ENCODE measurements at regions not wholly inside any gene's neighbourhood (a gene's known extent, or its start where the extent isn't known, plus 50 kb on each side); places are given as distances from the start of the nearest gene placed in this dataset.

DNA sequence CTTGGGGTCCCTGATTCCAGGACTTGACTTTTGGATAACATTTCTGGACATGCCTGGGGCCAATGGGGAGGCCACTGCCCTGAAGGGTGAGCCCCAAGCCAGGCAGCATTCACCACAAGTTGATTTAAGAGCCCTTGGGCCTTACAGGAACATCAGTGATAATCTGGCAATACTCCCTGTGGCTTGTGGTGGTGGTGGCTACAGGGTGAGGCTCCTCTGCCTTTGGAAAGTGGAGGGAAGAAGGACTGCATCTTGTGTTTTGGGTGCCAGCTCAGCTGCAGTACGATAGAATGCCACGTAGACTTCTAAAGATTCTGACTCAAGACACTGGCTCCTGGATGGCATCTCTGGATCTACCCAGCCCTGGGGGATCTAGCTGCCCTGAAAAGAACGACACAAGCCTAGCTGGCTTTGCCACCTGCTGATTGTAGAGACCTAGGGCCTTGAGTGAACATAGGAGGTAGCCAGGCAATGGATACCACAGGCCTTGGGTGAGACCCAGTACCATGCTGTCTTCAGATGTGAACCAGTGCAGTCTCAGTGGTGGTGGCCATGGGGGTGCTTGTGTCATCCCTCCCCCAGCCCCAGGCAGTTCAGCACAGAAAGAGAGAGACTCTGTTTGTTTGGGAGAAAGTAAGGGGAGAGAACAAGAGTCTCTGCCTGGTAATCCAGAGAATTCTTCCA, 79.0 kb upstream of the DAP start:
- H4K8ac ChIP-seq (ENCODE audit: low read depth, low read length): no peak overlapping the region
- H3K23ac ChIP-seq (ENCODE audit: low read length): no peak overlapping the region
- no peak overlapping the region for H3K27ac ChIP-seq (ENCODE audit: low read depth, low read length)
- H3K36me3 ChIP-seq (ENCODE audit: control insufficient read depth, insufficient read depth, low read length): no peaks in the 10 kb centered on the region
- no peak overlapping the region for H2AK5ac ChIP-seq (ENCODE audit: low read length)
- H3K4ac ChIP-seq (ENCODE audit: low read depth, low read length): no peak overlapping the region
- DNase-seq: no peak
- no peak overlapping the region for H3K9ac ChIP-seq (ENCODE audit: low read length)
- no peak overlapping the region for H2BK5ac ChIP-seq (ENCODE audit: low read length)
- no peak overlapping the region for H4K5ac ChIP-seq (ENCODE audit: low read length)
- no peak overlapping the region for H3K18ac ChIP-seq (ENCODE audit: low read length)
- H3K4me3 ChIP-seq (ENCODE audit: low read length): no peak overlapping the region
- no CpG with 5 or more reads among the region's 3 CpGs for WGBS (ENCODE audit: extremely low coverage, insufficient coverage, low lambda C conversion rate)
- H3K4me2 ChIP-seq (ENCODE audit: low read length): no peak overlapping the region
- no peaks in the 10 kb centered on the region for H3K27me3 ChIP-seq (ENCODE audit: insufficient read depth, low read length, poor library complexity)
- H2BK120ac ChIP-seq (ENCODE audit: low read depth, low read length): no peak overlapping the region
- no peaks in the 10 kb centered on the region for H3K4me1 ChIP-seq (ENCODE audit: control insufficient read depth, low read depth, low read length)
- no peaks in the 10 kb centered on the region for H3K79me2 ChIP-seq (ENCODE audit: control insufficient read depth, insufficient read depth, low read length)
- H2BK15ac ChIP-seq (replicated peaks; ENCODE audit: low read depth): no peak overlapping the region
- H3K79me1 ChIP-seq (ENCODE audit: low read length): no peaks in the 10 kb centered on the region
- no peak overlapping the region for H3K56ac ChIP-seq (ENCODE audit: low read length)

DNA sequence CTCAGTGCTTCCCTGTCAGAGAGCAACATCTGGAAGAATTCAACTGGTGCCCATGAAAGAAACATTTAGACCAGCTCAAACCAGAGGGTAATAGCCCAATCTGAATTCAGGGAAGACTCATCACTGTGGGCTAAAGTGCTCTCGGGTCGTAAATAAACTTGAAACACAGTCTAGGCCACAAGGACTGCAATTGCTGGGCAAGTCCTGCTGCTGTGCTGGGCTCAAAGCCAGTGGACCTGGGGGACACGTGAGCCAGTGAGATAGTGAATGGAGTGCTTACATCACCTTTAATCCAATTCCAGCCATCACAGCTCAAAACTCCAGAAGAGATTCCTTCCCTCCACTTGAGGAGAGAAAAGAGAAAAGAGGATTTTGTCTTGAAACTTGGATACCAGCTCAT, 78.1 kb upstream of the DAP start:
- H3K4me1 ChIP-seq (ENCODE audit: control insufficient read depth, low read depth, low read length): no peaks in the 10 kb centered on the region
- DNase-seq: no peak
- H3K79me1 ChIP-seq (ENCODE audit: low read length): no peaks in the 10 kb centered on the region
- no peak overlapping the region for H3K9ac ChIP-seq (ENCODE audit: low read length)
- no peak overlapping the region for H2AK5ac ChIP-seq (ENCODE audit: low read length)
- H2BK120ac ChIP-seq (ENCODE audit: low read depth, low read length): no peak overlapping the region
- H3K27me3 ChIP-seq (ENCODE audit: insufficient read depth, low read length, poor library complexity): no peaks in the 10 kb centered on the region
- no peak overlapping the region for H3K56ac ChIP-seq (ENCODE audit: low read length)
- no peak overlapping the region for H4K8ac ChIP-seq (ENCODE audit: low read depth, low read length)
- H3K27ac ChIP-seq (ENCODE audit: low read depth, low read length): no peak overlapping the region
- no peaks in the 10 kb centered on the region for H3K79me2 ChIP-seq (ENCODE audit: control insufficient read depth, insufficient read depth, low read length)
- H3K4me3 ChIP-seq (ENCODE audit: low read length): no peak overlapping the region
- H2BK15ac ChIP-seq (replicated peaks; ENCODE audit: low read depth): no peak overlapping the region
- WGBS (ENCODE audit: extremely low coverage, insufficient coverage, low lambda C conversion rate): no CpG with 5 or more reads among the region's 3 CpGs
- H3K4me2 ChIP-seq (ENCODE audit: low read length): no peak overlapping the region
- H3K4ac ChIP-seq (ENCODE audit: low read depth, low read length): no peak overlapping the region
- no peak overlapping the region for H2BK5ac ChIP-seq (ENCODE audit: low read length)
- no peaks in the 10 kb centered on the region for H3K36me3 ChIP-seq (ENCODE audit: control insufficient read depth, insufficient read depth, low read length)
- H4K5ac ChIP-seq (ENCODE audit: low read length): no peak overlapping the region
- no peak overlapping the region for H3K23ac ChIP-seq (ENCODE audit: low read length)
- no peak overlapping the region for H3K18ac ChIP-seq (ENCODE audit: low read length)

DNA sequence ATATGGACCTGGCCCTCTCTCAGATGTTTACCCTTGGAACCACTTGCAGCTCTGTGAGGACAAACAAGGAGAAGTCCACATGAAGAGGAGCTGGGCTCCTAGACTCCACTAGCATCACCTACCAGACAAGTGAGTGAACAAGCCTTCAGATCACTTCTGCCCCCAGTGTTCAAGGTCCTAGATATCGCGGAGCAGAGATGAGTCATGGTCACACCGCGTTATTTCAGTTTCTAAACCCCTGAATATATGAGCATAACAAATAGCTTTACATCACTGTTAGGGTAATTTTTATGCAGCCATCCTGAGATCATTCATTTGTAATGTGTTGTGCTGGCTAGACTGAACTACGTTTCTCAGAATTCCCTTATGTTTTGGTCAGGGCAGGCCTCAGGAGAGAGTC, 77.0 kb upstream of the DAP start:
- H3K18ac ChIP-seq (ENCODE audit: low read length): no peak overlapping the region
- H2BK5ac ChIP-seq (ENCODE audit: low read length): no peak overlapping the region
- H3K56ac ChIP-seq (ENCODE audit: low read length): no peak overlapping the region
- H3K36me3 ChIP-seq (ENCODE audit: control insufficient read depth, insufficient read depth, low read length): no peaks in the 10 kb centered on the region
- WGBS (ENCODE audit: extremely low coverage, insufficient coverage, low lambda C conversion rate): no CpG with 5 or more reads among the region's 5 CpGs
- H3K79me2 ChIP-seq (ENCODE audit: control insufficient read depth, insufficient read depth, low read length): no peaks in the 10 kb centered on the region
- no peak overlapping the region for H4K5ac ChIP-seq (ENCODE audit: low read length)
- H3K27ac ChIP-seq (ENCODE audit: low read depth, low read length): no peak overlapping the region
- no peaks in the 10 kb centered on the region for H3K4me1 ChIP-seq (ENCODE audit: control insufficient read depth, low read depth, low read length)
- no peak for DNase-seq
- no peak overlapping the region for H3K4me3 ChIP-seq (ENCODE audit: low read length)
- no peaks in the 10 kb centered on the region for H3K27me3 ChIP-seq (ENCODE audit: insufficient read depth, low read length, poor library complexity)
- H3K9ac ChIP-seq (ENCODE audit: low read length): no peak overlapping the region
- H2BK120ac ChIP-seq (ENCODE audit: low read depth, low read length): no peak overlapping the region
- H4K8ac ChIP-seq (ENCODE audit: low read depth, low read length): no peak overlapping the region
- no peaks in the 10 kb centered on the region for H3K79me1 ChIP-seq (ENCODE audit: low read length)
- no peak overlapping the region for H3K4me2 ChIP-seq (ENCODE audit: low read length)
- no peak overlapping the region for H2BK15ac ChIP-seq (replicated peaks; ENCODE audit: low read depth)
- H3K23ac ChIP-seq (ENCODE audit: low read length): no peak overlapping the region
- no peak overlapping the region for H3K4ac ChIP-seq (ENCODE audit: low read depth, low read length)
- H2AK5ac ChIP-seq (ENCODE audit: low read length): no peak overlapping the region

DNA sequence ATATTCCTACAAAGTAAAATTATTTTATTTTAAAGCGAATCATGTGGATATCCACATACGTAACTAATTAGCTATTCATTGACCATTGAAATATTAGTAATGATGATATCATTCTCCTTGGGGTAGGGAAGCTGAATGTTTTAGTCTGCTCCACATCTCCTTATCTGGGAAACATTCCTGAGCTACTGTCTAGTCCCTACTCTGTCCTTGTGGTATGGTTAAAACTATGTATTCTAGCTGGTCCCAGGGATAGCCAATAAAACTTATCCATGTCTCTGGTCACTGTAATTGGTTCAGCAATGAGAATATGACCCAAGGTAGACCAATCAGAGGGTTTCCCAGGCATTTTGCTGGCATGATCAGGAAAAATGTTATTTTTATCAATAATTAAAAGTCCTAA, 76.0 kb upstream of the DAP start:
- Histone ChIP-seq H3K27ac (ENCODE audit: low read depth, low read length) (no peak overlapping the region), H3K9ac (ENCODE audit: low read length) (no peak overlapping the region), H3K27me3 (ENCODE audit: insufficient read depth, low read length, poor library complexity) (no peaks in the 10 kb centered on the region), H2BK120ac (ENCODE audit: low read depth, low read length) (no peak overlapping the region), H3K4me3 (ENCODE audit: low read length) (no peak overlapping the region), H3K4ac (ENCODE audit: low read depth, low read length) (no peak overlapping the region), H2AK5ac (ENCODE audit: low read length) (no peak overlapping the region), H3K79me2 (ENCODE audit: control insufficient read depth, insufficient read depth, low read length) (no peaks in the 10 kb centered on the region), H3K56ac (ENCODE audit: low read length) (no peak overlapping the region), H3K23ac (ENCODE audit: low read length) (no peak overlapping the region), H4K5ac (ENCODE audit: low read length) (no peak overlapping the region), H3K4me1 (ENCODE audit: control insufficient read depth, low read depth, low read length) (no peaks in the 10 kb centered on the region), H3K36me3 (ENCODE audit: control insufficient read depth, insufficient read depth, low read length) (no peaks in the 10 kb centered on the region), H4K8ac (ENCODE audit: low read depth, low read length) (no peak overlapping the region), H3K79me1 (ENCODE audit: low read length) (no peaks in the 10 kb centered on the region), H2BK15ac (replicated peaks; ENCODE audit: low read depth) (no peak overlapping the region), H3K4me2 (ENCODE audit: low read length) (no peak overlapping the region), H3K18ac (ENCODE audit: low read length) (no peak overlapping the region), H2BK5ac (ENCODE audit: low read length) (no peak overlapping the region)
- no peak for DNase-seq
- no CpG with 5 or more reads among the region's 2 CpGs for WGBS (ENCODE audit: extremely low coverage, insufficient coverage, low lambda C conversion rate)

DNA sequence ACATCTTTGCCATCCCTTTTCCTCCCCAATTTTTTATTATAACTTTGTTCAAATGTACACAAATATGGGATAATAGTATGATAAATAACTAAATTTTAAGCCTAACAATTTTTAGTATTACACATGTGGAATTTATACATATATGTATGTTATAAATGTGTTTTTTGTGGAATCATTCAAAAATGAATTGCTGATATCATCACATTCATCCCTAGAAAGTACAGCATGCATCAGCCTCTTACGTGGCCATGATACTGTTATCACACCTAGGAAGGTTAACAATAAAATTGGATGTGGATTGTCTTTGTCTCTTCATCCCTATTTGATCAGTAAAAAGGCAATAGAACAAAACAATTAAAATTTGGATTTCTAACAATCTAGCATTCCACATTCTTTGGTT, 73.7 kb upstream of the DAP start:
- Histone ChIP-seq H4K5ac (ENCODE audit: low read length) (no peak overlapping the region), H3K56ac (ENCODE audit: low read length) (no peak overlapping the region), H3K18ac (ENCODE audit: low read length) (no peak overlapping the region), H3K23ac (ENCODE audit: low read length) (no peak overlapping the region), H4K8ac (ENCODE audit: low read depth, low read length) (no peak overlapping the region), H3K9ac (ENCODE audit: low read length) (no peak overlapping the region), H2BK5ac (ENCODE audit: low read length) (no peak overlapping the region), H3K4me3 (ENCODE audit: low read length) (no peak overlapping the region), H2AK5ac (ENCODE audit: low read length) (no peak overlapping the region), H3K79me2 (ENCODE audit: control insufficient read depth, insufficient read depth, low read length) (no peaks in the 10 kb centered on the region), H3K27me3 (ENCODE audit: insufficient read depth, low read length, poor library complexity) (no peaks in the 10 kb centered on the region), H2BK120ac (ENCODE audit: low read depth, low read length) (no peak overlapping the region), H3K27ac (ENCODE audit: low read depth, low read length) (no peak overlapping the region), H3K36me3 (ENCODE audit: control insufficient read depth, insufficient read depth, low read length) (no peaks in the 10 kb centered on the region), H2BK15ac (replicated peaks; ENCODE audit: low read depth) (no peak overlapping the region), H3K4me2 (ENCODE audit: low read length) (no peak overlapping the region), H3K4me1 (ENCODE audit: control insufficient read depth, low read depth, low read length) (no peaks in the 10 kb centered on the region), H3K4ac (ENCODE audit: low read depth, low read length) (no peak overlapping the region), H3K79me1 (ENCODE audit: low read length) (no peaks in the 10 kb centered on the region)
- DNase-seq: no peak
- WGBS (ENCODE audit: extremely low coverage, insufficient coverage, low lambda C conversion rate): no CpG with 5 or more reads among the region's 1 CpG

DNA sequence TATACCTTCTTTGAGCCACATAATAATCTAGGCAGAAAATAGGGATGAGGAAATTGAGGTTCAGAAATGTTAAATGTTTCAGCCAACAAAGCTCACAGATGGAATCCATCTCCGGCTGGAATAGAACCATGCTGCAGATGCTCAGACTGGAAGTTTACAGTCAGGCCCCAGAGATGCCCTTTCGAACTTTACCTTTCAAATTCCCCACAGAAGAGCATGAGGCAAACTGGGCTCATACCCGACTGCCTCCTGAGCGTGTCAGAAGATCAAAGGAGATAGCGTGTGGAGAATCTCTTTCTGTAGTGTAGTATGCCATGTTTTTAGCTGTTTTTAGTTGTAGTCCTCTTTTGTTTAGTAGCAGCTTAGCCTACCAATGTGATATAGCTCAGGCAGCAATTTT, 72.0 kb upstream of the DAP start:
- Histone ChIP-seq H2BK15ac (replicated peaks; ENCODE audit: low read depth) (no peak overlapping the region), H2BK120ac (ENCODE audit: low read depth, low read length) (no peak overlapping the region), H3K56ac (ENCODE audit: low read length) (no peak overlapping the region), H3K79me2 (ENCODE audit: control insufficient read depth, insufficient read depth, low read length) (no peaks in the 10 kb centered on the region), H3K18ac (ENCODE audit: low read length) (no peak overlapping the region), H3K79me1 (ENCODE audit: low read length) (no peaks in the 10 kb centered on the region), H2BK5ac (ENCODE audit: low read length) (no peak overlapping the region), H3K27me3 (ENCODE audit: insufficient read depth, low read length, poor library complexity) (no peaks in the 10 kb centered on the region), H3K36me3 (ENCODE audit: control insufficient read depth, insufficient read depth, low read length) (no peaks in the 10 kb centered on the region), H2AK5ac (ENCODE audit: low read length) (no peak overlapping the region), H3K9ac (ENCODE audit: low read length) (no peak overlapping the region), H3K4me3 (ENCODE audit: low read length) (no peak overlapping the region), H4K5ac (ENCODE audit: low read length) (no peak overlapping the region), H3K4ac (ENCODE audit: low read depth, low read length) (no peak overlapping the region), H3K4me2 (ENCODE audit: low read length) (no peak overlapping the region), H4K8ac (ENCODE audit: low read depth, low read length) (no peak overlapping the region), H3K4me1 (ENCODE audit: control insufficient read depth, low read depth, low read length) (no peaks in the 10 kb centered on the region), H3K27ac (ENCODE audit: low read depth, low read length) (no peak overlapping the region), H3K23ac (ENCODE audit: low read length) (no peak overlapping the region)
- no CpG with 5 or more reads among the region's 5 CpGs for WGBS (ENCODE audit: extremely low coverage, insufficient coverage, low lambda C conversion rate)
- DNase-seq: no peak
